ENCODE measurements at regions not wholly inside any gene's neighbourhood (a gene's known extent, or its start where the extent isn't known, plus 50 kb on each side); places are given as distances from the start of the nearest gene placed in this dataset.

DNA sequence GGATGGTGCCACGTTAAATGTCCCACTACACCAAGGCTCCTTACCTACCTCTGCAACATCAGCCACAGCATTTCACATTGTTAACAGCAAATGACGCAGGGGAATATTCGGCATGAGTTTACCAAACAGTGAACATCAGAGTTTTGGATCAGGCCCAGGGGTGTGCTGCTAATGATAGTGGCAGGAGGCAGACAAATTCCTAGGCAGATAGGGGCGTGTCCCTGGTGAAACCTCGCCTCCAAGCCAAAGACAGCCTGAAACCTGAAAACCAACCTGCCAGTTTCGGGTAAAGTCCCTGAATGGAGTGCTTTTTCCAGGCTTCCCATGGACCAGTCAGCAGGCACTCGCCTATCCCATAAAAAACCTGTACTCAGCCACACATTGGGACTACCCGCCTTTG, 133.6 kb downstream of the SH3BGRL2 start:
- TF ChIP-seq, protein P1, sequence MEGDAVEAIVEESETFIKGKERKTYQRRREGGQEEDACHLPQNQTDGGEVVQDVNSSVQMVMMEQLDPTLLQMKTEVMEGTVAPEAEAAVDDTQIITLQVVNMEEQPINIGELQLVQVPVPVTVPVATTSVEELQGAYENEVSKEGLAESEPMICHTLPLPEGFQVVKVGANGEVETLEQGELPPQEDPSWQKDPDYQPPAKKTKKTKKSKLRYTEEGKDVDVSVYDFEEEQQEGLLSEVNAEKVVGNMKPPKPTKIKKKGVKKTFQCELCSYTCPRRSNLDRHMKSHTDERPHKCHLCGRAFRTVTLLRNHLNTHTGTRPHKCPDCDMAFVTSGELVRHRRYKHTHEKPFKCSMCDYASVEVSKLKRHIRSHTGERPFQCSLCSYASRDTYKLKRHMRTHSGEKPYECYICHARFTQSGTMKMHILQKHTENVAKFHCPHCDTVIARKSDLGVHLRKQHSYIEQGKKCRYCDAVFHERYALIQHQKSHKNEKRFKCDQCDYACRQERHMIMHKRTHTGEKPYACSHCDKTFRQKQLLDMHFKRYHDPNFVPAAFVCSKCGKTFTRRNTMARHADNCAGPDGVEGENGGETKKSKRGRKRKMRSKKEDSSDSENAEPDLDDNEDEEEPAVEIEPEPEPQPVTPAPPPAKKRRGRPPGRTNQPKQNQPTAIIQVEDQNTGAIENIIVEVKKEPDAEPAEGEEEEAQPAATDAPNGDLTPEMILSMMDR (IDR thresholded peaks at IDR 0.05; ENCODE audit: borderline replicate concordance, control extremely low read depth, extremely low read depth, insufficient read depth, missing control alignments), result no peak
- no peak for DNase-seq (ENCODE audit: low spot score)
- in situ Hi-C loops (cut with MboI; ENCODE audit: low sequenced_read_pairs, unreplicated experiment), result no loop called here

DNA sequence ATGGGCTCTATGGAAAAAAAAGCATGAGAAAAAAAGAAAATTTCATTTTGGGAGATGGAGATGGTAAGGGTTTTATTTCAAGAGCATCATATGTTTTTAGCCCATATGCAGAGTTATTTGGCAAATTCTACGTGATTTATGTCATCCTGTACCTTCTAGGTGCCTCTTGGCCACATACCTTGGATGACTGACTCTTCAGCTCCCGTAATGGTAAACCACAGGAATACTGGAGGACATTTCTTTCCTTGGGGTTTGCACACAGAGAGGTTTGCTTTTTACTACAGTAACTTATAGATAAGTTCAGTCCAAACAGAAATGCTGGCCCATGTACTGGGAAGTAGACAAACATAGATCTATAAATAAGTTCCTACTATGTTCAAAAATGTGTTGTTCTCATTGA, 132.2 kb downstream of the SH3BGRL2 start:
- TF ChIP-seq, protein P1 (IDR thresholded peaks at IDR 0.05; ENCODE audit: borderline replicate concordance, control extremely low read depth, extremely low read depth, insufficient read depth, missing control alignments), result no peak
- DNase-seq (ENCODE audit: low spot score), result no peak
- in situ Hi-C loops (cut with MboI; ENCODE audit: low sequenced_read_pairs, unreplicated experiment), result no loop called here

DNA sequence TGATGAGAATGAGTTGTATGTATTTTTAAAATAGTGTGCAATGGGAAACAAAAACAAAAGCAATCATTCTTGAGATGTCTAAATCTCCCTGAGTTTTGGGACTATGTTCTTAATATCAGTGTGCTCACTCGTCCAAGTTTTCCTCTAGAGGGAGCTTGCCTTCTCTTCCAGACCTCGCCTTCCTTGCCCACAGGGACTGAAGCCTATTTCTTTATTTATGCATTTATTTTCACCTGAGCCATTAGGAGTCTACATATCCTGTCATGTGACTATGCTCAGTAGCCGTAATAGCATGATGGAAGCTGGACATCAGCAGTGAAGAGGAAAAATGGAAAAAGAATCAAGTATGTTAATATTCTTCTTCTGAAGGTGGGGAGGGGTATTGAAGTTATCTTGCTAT, 131.2 kb downstream of the SH3BGRL2 start:
- no peak for DNase-seq (ENCODE audit: low spot score)
- in situ Hi-C loops (cut with MboI; ENCODE audit: low sequenced_read_pairs, unreplicated experiment), result no loop called here
- TF ChIP-seq, protein P1 (IDR thresholded peaks at IDR 0.05; ENCODE audit: borderline replicate concordance, control extremely low read depth, extremely low read depth, insufficient read depth, missing control alignments), result no peak

DNA sequence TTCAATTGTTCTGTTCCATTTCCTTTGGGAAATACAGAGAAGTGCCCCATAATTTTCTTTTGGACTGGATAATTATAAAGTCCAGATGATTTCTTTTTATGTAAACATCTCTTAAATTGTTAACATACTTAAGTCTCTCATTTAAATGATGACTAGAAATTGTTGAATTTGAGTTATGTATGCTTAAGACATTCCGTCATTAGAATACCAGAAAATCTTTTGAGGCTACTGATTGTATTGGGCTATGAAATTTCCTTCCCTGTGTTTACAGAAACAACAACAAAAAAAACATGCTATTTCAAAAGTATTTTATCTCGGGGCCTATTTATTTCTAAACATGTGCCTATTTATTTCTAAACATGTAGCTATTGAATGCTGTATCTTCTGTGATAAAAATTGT, 125.4 kb downstream of the SH3BGRL2 start:
- no peak for DNase-seq (ENCODE audit: low spot score)
- TF ChIP-seq, protein P1 (IDR thresholded peaks at IDR 0.05; ENCODE audit: borderline replicate concordance, control extremely low read depth, extremely low read depth, insufficient read depth, missing control alignments), result no peak
- in situ Hi-C loops (cut with MboI; ENCODE audit: low sequenced_read_pairs, unreplicated experiment), result no loop called here

DNA sequence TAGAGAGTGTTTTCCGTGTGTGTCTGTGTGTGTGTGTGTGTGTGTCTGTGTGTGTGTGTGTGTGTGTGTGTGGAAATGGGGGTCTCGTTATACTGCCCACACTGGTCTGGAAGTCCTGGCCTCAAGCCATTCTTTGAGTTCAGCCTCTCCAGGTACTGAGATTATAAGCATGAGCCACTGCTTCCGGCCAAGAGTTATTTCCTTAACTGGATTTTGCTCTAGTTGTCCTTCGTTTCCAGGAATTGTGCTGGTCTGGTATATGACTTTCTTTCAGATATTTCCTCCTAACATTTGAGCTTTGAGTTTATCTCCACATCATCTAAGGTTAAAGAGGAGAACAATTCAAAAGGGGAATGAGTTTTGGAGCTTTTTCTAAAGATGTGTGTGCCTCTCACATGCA, 124.8 kb downstream of the SH3BGRL2 start:
- TF ChIP-seq, protein P1 (IDR thresholded peaks at IDR 0.05; ENCODE audit: borderline replicate concordance, control extremely low read depth, extremely low read depth, insufficient read depth, missing control alignments), result no peak
- DNase-seq (ENCODE audit: low spot score), result no peak
- in situ Hi-C loops (cut with MboI; ENCODE audit: low sequenced_read_pairs, unreplicated experiment), result no loop called here
